ENCODE measurements at regions not wholly inside any gene's neighbourhood (a gene's known extent, or its start where the extent isn't known, plus 50 kb on each side); places are given as distances from the start of the nearest gene placed in this dataset.

DNA sequence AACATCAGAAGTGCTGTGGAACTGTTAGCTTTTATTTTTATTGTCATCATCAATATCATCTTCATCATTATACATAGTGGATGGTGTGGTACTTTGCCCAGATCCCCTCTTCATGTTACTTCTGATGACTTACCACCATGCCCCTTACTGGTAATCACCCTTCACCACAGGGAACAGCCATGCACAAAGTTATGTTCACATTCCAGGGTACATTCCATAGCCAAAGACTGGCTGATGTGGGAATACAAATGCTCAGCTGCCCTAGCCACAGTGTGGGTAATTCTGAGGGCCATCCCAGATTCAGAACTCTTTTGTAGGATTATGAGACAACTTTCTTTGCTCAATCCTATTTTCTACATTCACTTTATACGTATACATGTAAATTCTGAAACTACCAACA is 691.3 kb upstream of the CXADR start:
- TF ChIP-seq POLR2AphosphoS5 (IDR thresholded peaks at IDR 0.05; ENCODE audit: low read depth) (no peak), EZH2phosphoT487 (IDR thresholded peaks at IDR 0.05; ENCODE audit: unreplicated experiment) (no peak), EZH2 (IDR thresholded peaks at IDR 0.05; ENCODE audit: low read depth, unreplicated experiment) (no peak), CREB1 (CRISPR knock-in tag; IDR thresholded peaks at IDR 0.05; ENCODE audit: low read depth) (no peak), ZNF114 (CRISPR knock-in tag; IDR thresholded peaks at IDR 0.05) (no peak), STAT1 (IDR thresholded peaks at IDR 0.05; ENCODE audit: unreplicated experiment) (no peak)
- TF ChIP-seq, protein P1, sequence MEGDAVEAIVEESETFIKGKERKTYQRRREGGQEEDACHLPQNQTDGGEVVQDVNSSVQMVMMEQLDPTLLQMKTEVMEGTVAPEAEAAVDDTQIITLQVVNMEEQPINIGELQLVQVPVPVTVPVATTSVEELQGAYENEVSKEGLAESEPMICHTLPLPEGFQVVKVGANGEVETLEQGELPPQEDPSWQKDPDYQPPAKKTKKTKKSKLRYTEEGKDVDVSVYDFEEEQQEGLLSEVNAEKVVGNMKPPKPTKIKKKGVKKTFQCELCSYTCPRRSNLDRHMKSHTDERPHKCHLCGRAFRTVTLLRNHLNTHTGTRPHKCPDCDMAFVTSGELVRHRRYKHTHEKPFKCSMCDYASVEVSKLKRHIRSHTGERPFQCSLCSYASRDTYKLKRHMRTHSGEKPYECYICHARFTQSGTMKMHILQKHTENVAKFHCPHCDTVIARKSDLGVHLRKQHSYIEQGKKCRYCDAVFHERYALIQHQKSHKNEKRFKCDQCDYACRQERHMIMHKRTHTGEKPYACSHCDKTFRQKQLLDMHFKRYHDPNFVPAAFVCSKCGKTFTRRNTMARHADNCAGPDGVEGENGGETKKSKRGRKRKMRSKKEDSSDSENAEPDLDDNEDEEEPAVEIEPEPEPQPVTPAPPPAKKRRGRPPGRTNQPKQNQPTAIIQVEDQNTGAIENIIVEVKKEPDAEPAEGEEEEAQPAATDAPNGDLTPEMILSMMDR (conservative IDR thresholded peaks at IDR 0.05; ENCODE audit: low read depth in 2 of 2), result no peak
- TF ChIP-seq, protein P2, sequence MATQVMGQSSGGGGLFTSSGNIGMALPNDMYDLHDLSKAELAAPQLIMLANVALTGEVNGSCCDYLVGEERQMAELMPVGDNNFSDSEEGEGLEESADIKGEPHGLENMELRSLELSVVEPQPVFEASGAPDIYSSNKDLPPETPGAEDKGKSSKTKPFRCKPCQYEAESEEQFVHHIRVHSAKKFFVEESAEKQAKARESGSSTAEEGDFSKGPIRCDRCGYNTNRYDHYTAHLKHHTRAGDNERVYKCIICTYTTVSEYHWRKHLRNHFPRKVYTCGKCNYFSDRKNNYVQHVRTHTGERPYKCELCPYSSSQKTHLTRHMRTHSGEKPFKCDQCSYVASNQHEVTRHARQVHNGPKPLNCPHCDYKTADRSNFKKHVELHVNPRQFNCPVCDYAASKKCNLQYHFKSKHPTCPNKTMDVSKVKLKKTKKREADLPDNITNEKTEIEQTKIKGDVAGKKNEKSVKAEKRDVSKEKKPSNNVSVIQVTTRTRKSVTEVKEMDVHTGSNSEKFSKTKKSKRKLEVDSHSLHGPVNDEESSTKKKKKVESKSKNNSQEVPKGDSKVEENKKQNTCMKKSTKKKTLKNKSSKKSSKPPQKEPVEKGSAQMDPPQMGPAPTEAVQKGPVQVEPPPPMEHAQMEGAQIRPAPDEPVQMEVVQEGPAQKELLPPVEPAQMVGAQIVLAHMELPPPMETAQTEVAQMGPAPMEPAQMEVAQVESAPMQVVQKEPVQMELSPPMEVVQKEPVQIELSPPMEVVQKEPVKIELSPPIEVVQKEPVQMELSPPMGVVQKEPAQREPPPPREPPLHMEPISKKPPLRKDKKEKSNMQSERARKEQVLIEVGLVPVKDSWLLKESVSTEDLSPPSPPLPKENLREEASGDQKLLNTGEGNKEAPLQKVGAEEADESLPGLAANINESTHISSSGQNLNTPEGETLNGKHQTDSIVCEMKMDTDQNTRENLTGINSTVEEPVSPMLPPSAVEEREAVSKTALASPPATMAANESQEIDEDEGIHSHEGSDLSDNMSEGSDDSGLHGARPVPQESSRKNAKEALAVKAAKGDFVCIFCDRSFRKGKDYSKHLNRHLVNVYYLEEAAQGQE (IDR thresholded peaks at IDR 0.05; ENCODE audit: unreplicated experiment), result no peak
- TF ChIP-seq, protein P3, sequence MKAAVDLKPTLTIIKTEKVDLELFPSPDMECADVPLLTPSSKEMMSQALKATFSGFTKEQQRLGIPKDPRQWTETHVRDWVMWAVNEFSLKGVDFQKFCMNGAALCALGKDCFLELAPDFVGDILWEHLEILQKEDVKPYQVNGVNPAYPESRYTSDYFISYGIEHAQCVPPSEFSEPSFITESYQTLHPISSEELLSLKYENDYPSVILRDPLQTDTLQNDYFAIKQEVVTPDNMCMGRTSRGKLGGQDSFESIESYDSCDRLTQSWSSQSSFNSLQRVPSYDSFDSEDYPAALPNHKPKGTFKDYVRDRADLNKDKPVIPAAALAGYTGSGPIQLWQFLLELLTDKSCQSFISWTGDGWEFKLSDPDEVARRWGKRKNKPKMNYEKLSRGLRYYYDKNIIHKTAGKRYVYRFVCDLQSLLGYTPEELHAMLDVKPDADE (IDR thresholded peaks at IDR 0.05), result no peak

Data from GM23338 (cell line).